Ishikawa (cell line): ENCODE measurements at regions not wholly inside any gene's neighbourhood (a gene's known extent, or its start where the extent isn't known, plus 50 kb on each side); places are given as distances from the start of the nearest gene placed in this dataset.

ENCODE experiments used
- CEBPB ChIP-seq: IDR thresholded peaks from 2 replicates; pipeline ENCODE4 v1.6.1; 2012
- CREB1 ChIP-seq: IDR thresholded peaks from 2 replicates; pipeline ENCODE4 v1.6.1; 2012; ENCODE audit warnings: low read depth
- EGR1 ChIP-seq: IDR thresholded peaks from 2 replicates; pipeline ENCODE4 v1.6.1; 2012
- EP300 ChIP-seq: IDR thresholded peaks from 2 replicates; pipeline ENCODE4 v1.6.1; 2012; ENCODE audit warnings: borderline replicate concordance
- FOXM1 ChIP-seq: IDR thresholded peaks from 2 replicates; pipeline ENCODE4 v1.6.1; 2012; ENCODE audit warnings: low read depth, borderline replicate concordance
- MAX ChIP-seq: IDR thresholded peaks from 2 replicates; pipeline ENCODE4 v1.6.1; 2012
- NFIC ChIP-seq: IDR thresholded peaks from 2 replicates; pipeline ENCODE4 v1.6.1; 2012
- RAD21 ChIP-seq: IDR thresholded peaks from 2 replicates; pipeline ENCODE4 v1.6.1; 2012; ENCODE audit warnings: low read depth
- REST ChIP-seq: IDR thresholded peaks from 2 replicates; pipeline ENCODE4 v1.6.1; 2012; ENCODE audit warnings: low read depth, mild to moderate bottlenecking
- TAF1 ChIP-seq: IDR thresholded peaks from 2 replicates; pipeline ENCODE4 v1.6.1; 2012; ENCODE audit warnings: low read depth, mild to moderate bottlenecking
- TCF12 ChIP-seq: IDR thresholded peaks from 2 replicates; pipeline ENCODE4 v1.6.1; 2012; ENCODE audit warnings: low read depth
- TEAD4 ChIP-seq: IDR thresholded peaks from 2 replicates; pipeline ENCODE4 v1.6.1; 2012
- USF1 ChIP-seq: IDR thresholded peaks from 2 replicates; pipeline ENCODE4 v1.6.1; 2012
- YY1 ChIP-seq: IDR thresholded peaks from 2 replicates; pipeline ENCODE4 v1.6.1; 2012; ENCODE audit warnings: low read depth

- TF ChIP-seq EP300 = no peak
- no peak for TF ChIP-seq RAD21
- no peak for TF ChIP-seq EGR1
- TF ChIP-seq MAX = no peak
- no peak for TF ChIP-seq NFIC
- TF ChIP-seq REST = no peak
- TF ChIP-seq YY1 = no peak
- no peak for TF ChIP-seq CEBPB
- no peak for TF ChIP-seq TAF1
- TF ChIP-seq USF1 = no peak
- no peak for TF ChIP-seq FOXM1
- no peak for TF ChIP-seq TEAD4
- no peak for TF ChIP-seq CREB1
- TF ChIP-seq TCF12 = no peak
Observed at GRCh38 chr3:117045143-117045542, 335.6 kb downstream of the TUSC7 start.
